ENCODE measurements at regions not wholly inside any gene's neighbourhood (a gene's known extent, or its start where the extent isn't known, plus 50 kb on each side); places are given as distances from the start of the nearest gene placed in this dataset.

DNA sequence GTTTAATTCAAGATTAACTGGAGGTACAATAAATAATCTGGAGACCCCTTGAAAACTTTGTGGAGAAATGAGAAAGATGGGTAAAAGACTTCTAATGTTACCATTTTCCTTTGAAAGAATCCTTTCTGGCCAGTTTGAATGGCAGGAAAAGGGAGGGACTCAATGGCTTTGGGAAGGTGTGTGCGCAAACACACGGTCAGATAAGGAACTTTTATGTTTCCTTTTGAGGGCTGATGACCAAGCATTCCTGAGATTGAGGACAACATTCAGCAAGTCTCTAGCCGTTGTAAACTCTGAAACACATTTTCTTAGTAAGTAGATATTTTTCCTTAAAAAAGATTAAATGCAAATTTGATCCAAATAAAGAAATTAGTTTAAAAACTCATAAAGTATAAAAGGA lies 909.7 kb upstream of the TENM4 start:
- TF ChIP-seq, protein P1, sequence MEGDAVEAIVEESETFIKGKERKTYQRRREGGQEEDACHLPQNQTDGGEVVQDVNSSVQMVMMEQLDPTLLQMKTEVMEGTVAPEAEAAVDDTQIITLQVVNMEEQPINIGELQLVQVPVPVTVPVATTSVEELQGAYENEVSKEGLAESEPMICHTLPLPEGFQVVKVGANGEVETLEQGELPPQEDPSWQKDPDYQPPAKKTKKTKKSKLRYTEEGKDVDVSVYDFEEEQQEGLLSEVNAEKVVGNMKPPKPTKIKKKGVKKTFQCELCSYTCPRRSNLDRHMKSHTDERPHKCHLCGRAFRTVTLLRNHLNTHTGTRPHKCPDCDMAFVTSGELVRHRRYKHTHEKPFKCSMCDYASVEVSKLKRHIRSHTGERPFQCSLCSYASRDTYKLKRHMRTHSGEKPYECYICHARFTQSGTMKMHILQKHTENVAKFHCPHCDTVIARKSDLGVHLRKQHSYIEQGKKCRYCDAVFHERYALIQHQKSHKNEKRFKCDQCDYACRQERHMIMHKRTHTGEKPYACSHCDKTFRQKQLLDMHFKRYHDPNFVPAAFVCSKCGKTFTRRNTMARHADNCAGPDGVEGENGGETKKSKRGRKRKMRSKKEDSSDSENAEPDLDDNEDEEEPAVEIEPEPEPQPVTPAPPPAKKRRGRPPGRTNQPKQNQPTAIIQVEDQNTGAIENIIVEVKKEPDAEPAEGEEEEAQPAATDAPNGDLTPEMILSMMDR (IDR thresholded peaks at IDR 0.05): no peak
- TF ChIP-seq POLR2A (IDR thresholded peaks at IDR 0.05): no peak
- Histone ChIP-seq H3K4me3 (no peak overlapping the region), H3K27me3 (no peaks in the 10 kb centered on the region), H3K36me3 (no peaks in the 10 kb centered on the region), H3K27ac (no peak overlapping the region), H3K4me1 (no peaks in the 10 kb centered on the region), H3K9me3 (no peaks in the 10 kb centered on the region)
- 43 to 56% (median 51%) methylated on average over 3 of the region's 3 CpGs for WGBS, 4 donors
- DNase-seq (no peak), ATAC-seq (no peak)
- intact Hi-C loops (cut with DNase I): no loop called here

GRCh38 chr11:80349997-80350396 lies 909.2 kb upstream of the TENM4 start:
- no peaks in the 10 kb centered on the region for H3K4me1 ChIP-seq
- no peak overlapping the region for H3K27ac ChIP-seq
- no peaks in the 10 kb centered on the region for H3K36me3 ChIP-seq
- ATAC-seq (no peak), DNase-seq (no peak)
- H3K9me3 ChIP-seq: no peaks in the 10 kb centered on the region
- H3K27me3 ChIP-seq: no peaks in the 10 kb centered on the region
- no peak overlapping the region for H3K4me3 ChIP-seq
- intact Hi-C loops (cut with DNase I): no loop called here
- TF ChIP-seq, protein P1 (IDR thresholded peaks at IDR 0.05): no peak

- H3K36me3 ChIP-seq: no peaks in the 10 kb centered on the region
- no peaks in the 10 kb centered on the region for H3K4me1 ChIP-seq
- ATAC-seq (no peak), DNase-seq (no peak)
- TF ChIP-seq, protein P1 (IDR thresholded peaks at IDR 0.05): no peak
- no peak for TF ChIP-seq POLR2A (IDR thresholded peaks at IDR 0.05)
- no peaks in the 10 kb centered on the region for H3K9me3 ChIP-seq
- H3K4me3 ChIP-seq: no peak overlapping the region
- intact Hi-C loops (cut with DNase I): no loop called here
- H3K27ac ChIP-seq: no peak overlapping the region
- H3K27me3 ChIP-seq: no peaks in the 10 kb centered on the region
- WGBS, 4 donors: 60 to 65% (median 62%) methylated on average over 6 of the region's 6 CpGs
Measured at GRCh38 chr11:80346353-80347059, 905.7 kb upstream of the TENM4 start.

DNA sequence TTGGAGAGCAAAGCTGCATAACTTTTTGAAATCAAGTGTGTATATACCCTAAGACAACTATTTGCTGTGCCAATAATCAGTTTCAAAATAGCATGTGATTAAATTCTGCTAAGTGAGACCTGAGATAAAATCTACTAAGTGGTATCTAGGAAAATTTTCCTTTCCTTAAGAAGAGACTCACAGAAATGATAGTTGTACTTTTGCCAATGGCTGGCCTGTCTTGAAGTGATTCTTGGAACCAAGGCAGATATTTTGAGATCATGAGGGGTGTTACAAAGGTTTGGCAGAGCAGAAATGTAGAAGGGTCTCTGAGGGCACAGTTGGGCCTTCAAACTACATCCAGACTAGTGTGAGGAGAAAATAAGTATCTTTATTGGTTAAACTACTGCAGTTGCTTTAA lies 902.6 kb upstream of the TENM4 start:
- Histone ChIP-seq H3K4me3 (no peak overlapping the region), H3K27me3 (no peaks in the 10 kb centered on the region), H3K36me3 (no peaks in the 10 kb centered on the region), H3K9me3 (peaks cover 0 to 3% (median 0%) of the 10 kb centered on the region in 12 donors), H3K4me1 (no peaks in the 10 kb centered on the region), H3K27ac (no peak overlapping the region)
- ATAC-seq (no peak), DNase-seq (no peak)
- intact Hi-C loops (cut with DNase I): no loop called here
- TF ChIP-seq, protein P1 (IDR thresholded peaks at IDR 0.05): no peak
- no peak for TF ChIP-seq POLR2A (IDR thresholded peaks at IDR 0.05)

Measured in heart left ventricle (tissue), 16 donors.